H9 (cell line): ENCODE measurements at regions not wholly inside any gene's neighbourhood (a gene's known extent, or its start where the extent isn't known, plus 50 kb on each side); places are given as distances from the start of the nearest gene placed in this dataset.

ENCODE experiments used
- DNase-seq: peaks from one replicate; pipeline ENCODE4 v3.0.0-alpha.2; 2017
- H2AFZ ChIP-seq: one replicate; pipeline ENCODE4 v1.6.1; 2013; ENCODE audit warnings: mild to moderate bottlenecking, low read length, control low read depth, moderate library complexity
- H2AK5ac ChIP-seq: 2 replicates; pipeline ENCODE4 v1.6.1; 2013; ENCODE audit warnings: low read length, control low read depth, mixed read lengths; ENCODE audit not compliant: insufficient read length
- H2BK120ac ChIP-seq: one replicate; pipeline ENCODE4 v1.6.1; 2013; ENCODE audit warnings: low read depth, mild to moderate bottlenecking, low read length, control low read depth, inconsistent platforms; ENCODE audit not compliant: poor library complexity, severe bottlenecking
- H2BK12ac ChIP-seq: 2 replicates; pipeline ENCODE4 v1.6.1; 2013; ENCODE audit warnings: low read length, control low read depth, mixed read lengths, low read depth; ENCODE audit not compliant: insufficient read length
- H2BK15ac ChIP-seq: 2 replicates; pipeline ENCODE4 v1.6.1; 2013; ENCODE audit warnings: low read depth, low read length, control low read depth
- H2BK20ac ChIP-seq: one replicate; pipeline ENCODE4 v1.6.1; 2013; ENCODE audit warnings: low read depth, mild to moderate bottlenecking, low read length, control low read depth, inconsistent platforms; ENCODE audit not compliant: poor library complexity, severe bottlenecking
- H2BK5ac ChIP-seq: 2 replicates; pipeline ENCODE4 v1.6.1; 2013; ENCODE audit warnings: low read length, control low read depth, mixed read lengths; ENCODE audit not compliant: insufficient read length
- H3K14ac ChIP-seq: 2 replicates; pipeline ENCODE4 v1.6.1; 2013; ENCODE audit warnings: low read length, control low read depth; ENCODE audit not compliant: insufficient read depth
- H3K18ac ChIP-seq: 2 replicates; pipeline ENCODE4 v1.6.1; 2013; ENCODE audit warnings: low read depth, mild to moderate bottlenecking, mixed read lengths, low read length, control low read depth; ENCODE audit not compliant: insufficient read length
- H3K23ac ChIP-seq: 2 replicates; pipeline ENCODE4 v1.6.1; 2013; ENCODE audit warnings: low read length, control low read depth, mixed read lengths, low read depth; ENCODE audit not compliant: insufficient read length
- H3K23me2 ChIP-seq: 2 replicates; pipeline ENCODE4 v1.6.1; 2013; ENCODE audit warnings: low read depth, mild to moderate bottlenecking, mixed read lengths, low read length, control low read depth; ENCODE audit not compliant: insufficient read length, poor library complexity, severe bottlenecking
- H3K27ac ChIP-seq: 2 replicates; pipeline ENCODE4 v1.5.1; 2013; ENCODE audit warnings: low read length, control low read depth, mixed read lengths, low read depth; ENCODE audit not compliant: insufficient read length
- H3K27me3 ChIP-seq: 2 replicates; pipeline ENCODE4 v1.6.1; 2013; ENCODE audit warnings: low read length, control low read depth, inconsistent platforms; ENCODE audit not compliant: insufficient read depth
- H3K4ac ChIP-seq: 2 replicates; pipeline ENCODE4 v1.6.1; 2013; ENCODE audit warnings: low read depth, mild to moderate bottlenecking, control low read depth, inconsistent platforms, low read length, moderate library complexity
- H3K4me1 ChIP-seq: 2 replicates; pipeline ENCODE4 v1.6.1; 2013; ENCODE audit warnings: low read length, control low read depth, inconsistent platforms; ENCODE audit not compliant: insufficient read depth
- H3K4me2 ChIP-seq: 2 replicates; pipeline ENCODE4 v1.6.1; 2013; ENCODE audit warnings: low read length, control low read depth, mixed read lengths; ENCODE audit not compliant: insufficient read length, insufficient read depth
- H3K56ac ChIP-seq: 2 replicates; pipeline ENCODE4 v1.6.1; 2013; ENCODE audit warnings: low read depth, mild to moderate bottlenecking, mixed read lengths, low read length, control low read depth; ENCODE audit not compliant: insufficient read length
- H3K79me1 ChIP-seq: 2 replicates; pipeline ENCODE4 v1.6.1; 2013; ENCODE audit warnings: low read depth, mild to moderate bottlenecking, moderate library complexity, low read length, control low read depth, inconsistent platforms; ENCODE audit not compliant: insufficient read depth, poor library complexity, severe bottlenecking
- H3K79me2 ChIP-seq: 2 replicates; pipeline ENCODE4 v1.6.1; 2013; ENCODE audit warnings: low read length, control low read depth, inconsistent platforms; ENCODE audit not compliant: insufficient read depth
- H3K9ac ChIP-seq: 2 replicates; pipeline ENCODE4 v1.6.1; 2013; ENCODE audit warnings: low read length, control low read depth, mixed read lengths; ENCODE audit not compliant: insufficient read length; ENCODE audit errors: extremely low read depth
- H3K9me3 ChIP-seq: one replicate; pipeline ENCODE4 v1.6.1; 2013; ENCODE audit warnings: low read depth, low read length, inconsistent platforms; ENCODE audit not compliant: control insufficient read depth
- H3T11ph ChIP-seq: one replicate; pipeline ENCODE4 v1.6.1; 2013; ENCODE audit warnings: mild to moderate bottlenecking, low read length, control low read depth, inconsistent platforms
- H4K20me1 ChIP-seq: one replicate; pipeline ENCODE4 v1.6.1; 2013; ENCODE audit not compliant: control insufficient read depth, insufficient read length, insufficient read depth
- H4K5ac ChIP-seq: 2 replicates; pipeline ENCODE4 v1.6.1; 2013; ENCODE audit warnings: low read depth, mild to moderate bottlenecking, mixed read lengths, low read length, control low read depth; ENCODE audit not compliant: insufficient read length
- H4K8ac ChIP-seq: replicated peaks from 2 replicates; pipeline ENCODE4 v1.6.1; 2013; ENCODE audit warnings: low read length, control low read depth, mixed read lengths, low read depth; ENCODE audit not compliant: insufficient read length
- H4K91ac ChIP-seq: 2 replicates; pipeline ENCODE4 v1.6.1; 2013; ENCODE audit warnings: low read depth, mild to moderate bottlenecking, moderate library complexity, mixed read lengths, low read length, control low read depth; ENCODE audit not compliant: insufficient read length
- H3K27ac Mint-ChIP-seq, 3 experiments: 2 replicates in 2 of 3; 3 replicates in 1 of 3; pipeline ENCODE4 v1.8.0; 2020 to 2021; ENCODE audit warnings: mixed read lengths in 3 of 3, mild to moderate bottlenecking in 1 of 3, moderate library complexity in 1 of 3
- H3K27me3 Mint-ChIP-seq: 2 replicates; pipeline ENCODE4 v1.8.0; 2021; ENCODE audit warnings: low read depth, mild to moderate bottlenecking, moderate library complexity, mixed read lengths
- H3K36me3 Mint-ChIP-seq, 3 experiments: 2 replicates in 2 of 3; 3 replicates in 1 of 3; pipeline ENCODE4 v1.8.0; 2020 to 2021; ENCODE audit warnings: low read depth in 3 of 3, mixed read lengths in 3 of 3; ENCODE audit not compliant: insufficient read depth in 1 of 3
- H3K4me1 Mint-ChIP-seq, 2 experiments: 2 replicates each; pipeline ENCODE4 v1.8.0; 2020; ENCODE audit warnings: mixed read lengths in 2 of 2
- H3K4me3 Mint-ChIP-seq, 2 experiments: 2 replicates in 1 of 2; 3 replicates in 1 of 2; pipeline ENCODE4 v1.8.0; 2020 to 2021; ENCODE audit warnings: mild to moderate bottlenecking in 2 of 2, mixed read lengths in 2 of 2, moderate library complexity in 1 of 2
- H3K9me3 Mint-ChIP-seq, 2 experiments: 2 replicates in 1 of 2; 3 replicates in 1 of 2; pipeline ENCODE4 v1.8.0; 2020; ENCODE audit warnings: mild to moderate bottlenecking in 2 of 2, mixed read lengths in 2 of 2, moderate library complexity in 1 of 2
- WGBS: extraction: QIAGEN DNeasy Blood & Tissue Kit; methylation state at CpG from one replicate; pipeline ENCODE4 v1.1.7; 2013; ENCODE audit warnings: missing lambda C conversion rate, low lambda C conversion rate, mixed read lengths; ENCODE audit not compliant: insufficient read length; ENCODE audit errors: extremely low coverage; 5-methylcytosine and 5-hydroxymethylcytosine counted together
- TF ChIP-seq, protein P1 (sequence below): fragments of 200-600 bp; sonication (generic); conservative IDR thresholded peaks from 3 replicates; pipeline ENCODE4 v1.8.0; 2021; ENCODE audit warnings: antibody characterized with exemption, mild to moderate bottlenecking

DNA sequence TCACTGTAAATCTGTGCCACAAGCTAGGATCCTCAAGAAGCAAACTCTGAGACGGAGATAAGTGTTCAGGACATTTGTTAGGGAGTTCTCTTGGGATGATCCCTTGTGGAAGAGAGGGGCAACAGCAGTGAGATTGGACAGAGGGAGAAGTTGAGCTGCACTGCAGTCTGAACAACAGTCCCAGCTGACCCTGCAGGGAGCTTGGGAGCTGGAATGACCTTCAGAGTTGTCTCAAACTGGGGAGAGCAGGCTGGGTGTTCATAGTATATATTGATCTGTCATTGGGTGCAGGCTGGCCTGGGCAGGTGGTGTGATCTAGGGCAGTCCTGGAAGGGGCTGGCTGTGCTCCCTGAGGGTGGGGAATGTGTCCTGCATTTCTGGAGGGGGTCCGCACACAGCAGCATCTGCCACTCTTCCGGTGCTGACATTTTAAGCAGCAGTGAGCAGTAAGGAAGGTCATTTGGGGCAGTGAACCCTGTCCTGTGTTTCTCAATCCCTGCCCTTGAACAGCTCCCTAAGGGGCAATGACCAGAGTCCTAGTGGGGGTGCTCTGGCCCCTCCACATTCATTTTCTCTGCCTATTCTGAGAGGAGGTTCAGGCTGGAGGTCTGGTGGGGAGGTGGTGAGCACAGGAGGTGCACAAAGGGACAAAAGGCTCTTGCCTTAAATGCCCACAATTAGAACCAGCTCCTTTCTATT lies 90.2 kb upstream of the PPM1J start:
- peaks cover 42 to 50% of the 10 kb centered on the region in 2 experiments for H3K4me1 Mint-ChIP-seq

More for the DNA sequence above, 90.2 kb upstream of the PPM1J start:
- Histone ChIP-seq H2BK12ac (no peak overlapping the region), H3K23ac (no peak overlapping the region), H3K79me1 (no peaks in the 10 kb centered on the region), H2AFZ (no peak overlapping the region), H2BK15ac (no peak overlapping the region), H2BK20ac (no peak overlapping the region), H4K91ac (no peak overlapping the region), H2BK120ac (no peak overlapping the region), H3K56ac (no peak overlapping the region), H2AK5ac (no peak overlapping the region), H3K4me2 (no peak overlapping the region), H4K20me1 (no peaks in the 10 kb centered on the region), H3K27me3 (no peaks in the 10 kb centered on the region), H3K27ac (no peak overlapping the region), H3K79me2 (no peaks in the 10 kb centered on the region), H3T11ph (no peak overlapping the region), H4K5ac (no peak overlapping the region), H3K9ac (no peak overlapping the region), H3K4ac (no peak overlapping the region), H3K4me1 (peaks cover 6% of the 10 kb centered on the region; the same call in 1 of the 2 replicates), H4K8ac (no peak overlapping the region), H3K18ac (no peak overlapping the region), H3K9me3 (no peaks in the 10 kb centered on the region), H2BK5ac (no peak overlapping the region), H3K14ac (no peak overlapping the region), H3K23me2 (no peaks in the 10 kb centered on the region)
- DNase-seq = no peak
- Mint-ChIP-seq H3K27me3 (0 out of 2 replicates have a peak, but pooled peaks cover under 1% of the 10 kb centered on the region), H3K36me3 (peaks cover 0 to 2% (median 0%) of the 10 kb centered on the region in 3 experiments; a peak in 1 of 7 replicates), H3K9me3 (no peaks in the 10 kb centered on the region), H3K4me3 (no peak overlapping the region; a peak in 2 of 5 replicates), H3K27ac (peak overlapping the region in 2 of 3 experiments; percentile 49 to 61; a peak in 2 of 7 replicates)
- WGBS = no CpG with 5 or more reads among the region's 3 CpGs
- TF ChIP-seq, protein P1, sequence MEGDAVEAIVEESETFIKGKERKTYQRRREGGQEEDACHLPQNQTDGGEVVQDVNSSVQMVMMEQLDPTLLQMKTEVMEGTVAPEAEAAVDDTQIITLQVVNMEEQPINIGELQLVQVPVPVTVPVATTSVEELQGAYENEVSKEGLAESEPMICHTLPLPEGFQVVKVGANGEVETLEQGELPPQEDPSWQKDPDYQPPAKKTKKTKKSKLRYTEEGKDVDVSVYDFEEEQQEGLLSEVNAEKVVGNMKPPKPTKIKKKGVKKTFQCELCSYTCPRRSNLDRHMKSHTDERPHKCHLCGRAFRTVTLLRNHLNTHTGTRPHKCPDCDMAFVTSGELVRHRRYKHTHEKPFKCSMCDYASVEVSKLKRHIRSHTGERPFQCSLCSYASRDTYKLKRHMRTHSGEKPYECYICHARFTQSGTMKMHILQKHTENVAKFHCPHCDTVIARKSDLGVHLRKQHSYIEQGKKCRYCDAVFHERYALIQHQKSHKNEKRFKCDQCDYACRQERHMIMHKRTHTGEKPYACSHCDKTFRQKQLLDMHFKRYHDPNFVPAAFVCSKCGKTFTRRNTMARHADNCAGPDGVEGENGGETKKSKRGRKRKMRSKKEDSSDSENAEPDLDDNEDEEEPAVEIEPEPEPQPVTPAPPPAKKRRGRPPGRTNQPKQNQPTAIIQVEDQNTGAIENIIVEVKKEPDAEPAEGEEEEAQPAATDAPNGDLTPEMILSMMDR = 0 out of 3 replicates have a peak, but pooled peaks have one; percentile 12
